HG03575 (cell line): ENCODE measurements at regions not wholly inside any gene's neighbourhood (a gene's known extent, or its start where the extent isn't known, plus 50 kb on each side); places are given as distances from the start of the nearest gene placed in this dataset.
"Not testable (repeated sequence)": the region's sequence is repeated elsewhere in the genome, so short reads cannot be mapped to it uniquely, and the experiment has no call there.

Source experiments
- ATAC-seq: cut with Tn5 transposase; IDR thresholded peaks from one replicate; pipeline ENCODE4 v1.9.1; 2021; ENCODE audit not compliant: unreplicated experiment, insufficient number of reproducible peaks, low FRiP score; ENCODE audit errors: extremely low read depth

- not testable (repeated sequence) for ATAC-seq
Observed at GRCh38 chr4:106774055-106774454, 262.1 kb downstream of the DKK2 start.

- no peak for ATAC-seq
Observed at GRCh38 chr4:106773076-106773905, 262.8 kb downstream of the DKK2 start.

- ATAC-seq = no peak
Observed at GRCh38 chr4:106767991-106768390, 268.1 kb downstream of the DKK2 start.

- no peak for ATAC-seq
Observed at GRCh38 chr4:106766519-106766918, 269.6 kb downstream of the DKK2 start.

- ATAC-seq = no peak
Observed at GRCh38 chr4:106764774-106765173, 271.3 kb downstream of the DKK2 start.

GRCh38 chr4:106762666-106763443 lies 273.3 kb downstream of the DKK2 start:
- ATAC-seq = no peak

GRCh38 chr4:106753426-106753825 lies 282.7 kb downstream of the DKK2 start:
- no peak for ATAC-seq

- no peak for ATAC-seq
Observed at GRCh38 chr4:106746451-106746850, 289.7 kb downstream of the DKK2 start.

- no peak for ATAC-seq
Observed at GRCh38 chr4:106738121-106738520, 298.0 kb downstream of the DKK2 start.

- no peak for ATAC-seq
Observed at GRCh38 chr4:106718548-106718947, 317.6 kb downstream of the DKK2 start.

- ATAC-seq = no peak
Observed at GRCh38 chr4:106717091-106717490, 319.0 kb downstream of the DKK2 start.

- ATAC-seq = no peak
Observed at GRCh38 chr4:106715825-106716224, 320.3 kb downstream of the DKK2 start.

GRCh38 chr4:106708464-106708816 lies 327.7 kb downstream of the DKK2 start:
- no peak for ATAC-seq

- no peak for ATAC-seq
Observed at GRCh38 chr4:106707776-106708463, 328.2 kb downstream of the DKK2 start.

- no peak for ATAC-seq
Observed at GRCh38 chr4:106704253-106704870, 331.8 kb downstream of the DKK2 start.

GRCh38 chr4:106700321-106700720 lies 331.7 kb upstream of the GIMD1 start:
- ATAC-seq = no peak

GRCh38 chr4:106698621-106699195 lies 330.1 kb upstream of the GIMD1 start:
- no peak for ATAC-seq

- no peak for ATAC-seq
Observed at GRCh38 chr4:106695501-106696262, 327.1 kb upstream of the GIMD1 start.
